Heart right ventricle (tissue), 16 donors: ENCODE measurements at regions not wholly inside any gene's neighbourhood (a gene's known extent, or its start where the extent isn't known, plus 50 kb on each side); places are given as distances from the start of the nearest gene placed in this dataset.

Experiments
- ATAC-seq, 8 donors: fragments of 200-7000 bp; cut with Tn5 transposase; one replicate each; pipeline ENCODE4 v1.9.1; 2020; ENCODE audit warnings: mild to moderate bottlenecking in 8 of 8, moderate library complexity in 8 of 8, moderate number of reproducible peaks in 1 of 8
- DNase-seq, 2 donors: peaks; one replicate each; pipeline ENCODE4 v3.0.0-alpha.2; 2020
- H3K27ac ChIP-seq, 10 donors: fragments of 200-600 bp; sonication (generic) in 2 of 10; one replicate each; pipeline versions ENCODE4 v1.5.0 to v1.8.0; 2020 to 2022; ENCODE audit warnings: mild to moderate bottlenecking in 3 of 10
- H3K27me3 ChIP-seq, 7 donors: fragments of 200-600 bp; one replicate each; pipeline ENCODE4 v1.8.0; 2021 to 2022; ENCODE audit warnings: mild to moderate bottlenecking in 2 of 7
- H3K36me3 ChIP-seq, 9 donors: fragments of 200-600 bp; sonication (generic) in 1 of 9; one replicate each; pipeline versions ENCODE4 v1.5.0 to v1.8.0; 2020 to 2022; ENCODE audit warnings: mild to moderate bottlenecking in 2 of 9
- H3K4me1 ChIP-seq, 9 donors: fragments of 200-600 bp; sonication (generic) in 1 of 9; one replicate each; pipeline versions ENCODE4 v1.5.0 to v1.8.0; 2020 to 2022; ENCODE audit warnings: mild to moderate bottlenecking in 4 of 9
- H3K4me3 ChIP-seq, 10 donors: fragments of 200-600 bp; sonication (generic) in 2 of 10; one replicate each; pipeline versions ENCODE4 v1.5.0 to v1.8.0; 2020 to 2022; ENCODE audit warnings: mild to moderate bottlenecking in 7 of 10, moderate library complexity in 2 of 10
- H3K9me3 ChIP-seq, 11 donors: fragments of 200-600 bp in 10 of 11; sonication (generic) in 2 of 11; one replicate each; pipeline versions ENCODE4 v1.5.0 to v1.8.0; 2013 to 2022; ENCODE audit warnings: mild to moderate bottlenecking in 2 of 11, control low read depth in 1 of 11, moderate library complexity in 1 of 11
- WGBS, 2 donors: extraction: QIAGEN DNeasy Blood & Tissue Kit; methylation state at CpG; one replicate each; pipeline ENCODE4 v1.1.7; 2013; ENCODE audit warnings: inconsistent platforms in 1 of 2; 5-methylcytosine and 5-hydroxymethylcytosine counted together
- intact Hi-C, 10 donors: fragments of 100-400 bp; cut with DNase I; formaldehyde crosslinking; loops; one replicate each; pipeline versions ENCODE4 v1.11.1 to v1.14.2; 2022
- TF ChIP-seq, protein P1 (sequence below), 9 donors: fragments of 200-600 bp; sonication (generic) in 2 of 9; IDR thresholded peaks; one replicate each; pipeline versions ENCODE4 v1.5.0 to v1.8.0; 2021 to 2022; ENCODE audit warnings: antibody characterized with exemption in 9 of 9, mild to moderate bottlenecking in 5 of 9, moderate library complexity in 1 of 9
- donor health status: Arrhythmogenic right ventricular cardiomyopathy.
- donor health status: ischemic (EF 13 %, LVEDD 7.1; RV severe dilation, severe dysfunction).
- donor health status: healthy with polysubstance abuse.
- donor health status: DM: no; HTN: yes; CAD: no.
- donor health status: DM: no; HTN: no; CAD: no.
- donor health status: ischemic (EF 25% LVEDD 6.9; RV normal size, moderate dysfunction).
- donor health status: ischemic (EF 25% LVEDD 5.7; RV mildly dilated, moderate dysfunction).
- donor health status: healthy.
- donor health status: DM: yes; HTN: yes; CAD: no.
- donor health status: Ischemic cardiomyopathy.
- donor health status: ischemic (EF 35%, LVEDD 5.7; RV mildly dilated, moderate dysfunction).
- donor health status: nonischemic (EF 11% LVEDD 7.7; RV severe dilation, severe dysfunction).
- donor health status: DM: yes; HTN: yes; CAD: no.
- donor health status: PGD.
- donor health status: ischemic (EF 29% LVEDD 5.4; RV normal size, mild dysfunction).
- donor health status: nonischemic (EF 23%, LVEDD 6.1; RV moderate dilation, normal function).

DNA sequence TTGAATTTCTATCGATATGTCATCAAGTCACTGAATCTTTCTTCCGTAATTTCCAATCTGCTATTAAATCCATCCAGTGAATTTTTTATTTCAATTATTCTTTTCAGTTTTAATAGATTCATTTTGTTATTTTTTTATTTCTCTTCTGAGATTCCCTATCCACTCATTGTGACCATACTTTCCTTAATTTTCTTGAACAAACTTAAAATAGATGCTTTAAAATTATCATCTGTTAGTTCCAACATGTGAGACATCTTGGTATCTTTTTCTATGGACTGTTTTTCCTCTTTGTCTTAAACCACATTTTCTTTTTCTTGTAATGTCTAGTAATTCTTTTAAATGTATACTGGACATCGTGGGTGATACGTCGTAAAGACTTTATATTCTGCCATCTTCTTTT lies 236.6 kb upstream of the TLE3 start:
- intact Hi-C loops: loop anchor here in 1 of 10 donors (1.0 kb wide), 1 partner anchor 16 kb away; no protein-coding TSS in a partner anchor
- Histone ChIP-seq H3K27me3 (peaks cover 0 to 7% (median 0%) of the 10 kb centered on the region in 7 donors), H3K9me3 (peaks cover 0 to 42% (median 15%) of the 10 kb centered on the region in 11 donors), H3K4me3 (no peak overlapping the region), H3K4me1 (peaks cover 0 to 4% (median 0%) of the 10 kb centered on the region in 9 donors), H3K27ac (no peak overlapping the region), H3K36me3 (no peaks in the 10 kb centered on the region)
- WGBS, 2 donors: 96% methylated on average over 5 of the region's 5 CpGs
- ATAC-seq: no peak
- TF ChIP-seq, protein P1, sequence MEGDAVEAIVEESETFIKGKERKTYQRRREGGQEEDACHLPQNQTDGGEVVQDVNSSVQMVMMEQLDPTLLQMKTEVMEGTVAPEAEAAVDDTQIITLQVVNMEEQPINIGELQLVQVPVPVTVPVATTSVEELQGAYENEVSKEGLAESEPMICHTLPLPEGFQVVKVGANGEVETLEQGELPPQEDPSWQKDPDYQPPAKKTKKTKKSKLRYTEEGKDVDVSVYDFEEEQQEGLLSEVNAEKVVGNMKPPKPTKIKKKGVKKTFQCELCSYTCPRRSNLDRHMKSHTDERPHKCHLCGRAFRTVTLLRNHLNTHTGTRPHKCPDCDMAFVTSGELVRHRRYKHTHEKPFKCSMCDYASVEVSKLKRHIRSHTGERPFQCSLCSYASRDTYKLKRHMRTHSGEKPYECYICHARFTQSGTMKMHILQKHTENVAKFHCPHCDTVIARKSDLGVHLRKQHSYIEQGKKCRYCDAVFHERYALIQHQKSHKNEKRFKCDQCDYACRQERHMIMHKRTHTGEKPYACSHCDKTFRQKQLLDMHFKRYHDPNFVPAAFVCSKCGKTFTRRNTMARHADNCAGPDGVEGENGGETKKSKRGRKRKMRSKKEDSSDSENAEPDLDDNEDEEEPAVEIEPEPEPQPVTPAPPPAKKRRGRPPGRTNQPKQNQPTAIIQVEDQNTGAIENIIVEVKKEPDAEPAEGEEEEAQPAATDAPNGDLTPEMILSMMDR (IDR thresholded peaks at IDR 0.05): no peak
- DNase-seq: no peak

DNA sequence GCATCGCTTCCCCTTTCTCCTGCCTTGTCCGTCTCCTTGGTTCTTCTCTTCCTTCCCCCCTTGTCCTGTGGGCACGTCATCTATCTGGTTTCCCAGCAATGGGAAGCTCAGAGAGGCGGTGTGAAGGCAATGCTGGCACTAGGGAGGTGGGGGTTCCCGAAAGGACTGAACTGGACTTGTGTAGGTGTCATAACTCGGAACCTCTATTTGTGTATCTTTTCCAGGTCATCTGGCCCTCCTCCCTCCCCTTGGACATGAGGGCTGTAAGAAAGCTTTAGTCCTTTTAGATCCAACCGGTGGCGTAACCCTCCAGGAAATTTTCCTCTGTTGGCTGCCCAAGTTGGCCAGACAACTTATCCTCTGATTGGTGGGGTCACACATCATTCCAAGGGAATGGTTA lies 231.5 kb upstream of the TLE3 start:
- DNase-seq (no peak), ATAC-seq (no peak)
- 93 to 97% methylated on average over 8 of the region's 8 CpGs for WGBS, 2 donors
- peaks cover 0 to 26% (median 6%) of the 10 kb centered on the region in 11 donors for H3K9me3 ChIP-seq
- peaks cover 0 to 31% (median 18%) of the 10 kb centered on the region in 9 donors for H3K4me1 ChIP-seq
- intact Hi-C loops: no loop called here
- H3K4me3 ChIP-seq: no peak overlapping the region
- no peaks in the 10 kb centered on the region for H3K27me3 ChIP-seq
- TF ChIP-seq, protein P1 (IDR thresholded peaks at IDR 0.05): no peak
- peak overlapping the region in 1 of 10 donors; percentile 54 for H3K27ac ChIP-seq
- H3K36me3 ChIP-seq: no peaks in the 10 kb centered on the region

GRCh38 chr15:70328679-70329115 lies 231.0 kb upstream of the TLE3 start:
- Histone ChIP-seq H3K9me3 (peaks cover 0 to 21% (median 3%) of the 10 kb centered on the region in 11 donors), H3K27ac (peak overlapping the region in 3 of 10 donors; percentile 30 to 54 (median 48)), H3K36me3 (no peaks in the 10 kb centered on the region), H3K27me3 (no peaks in the 10 kb centered on the region), H3K4me3 (no peak overlapping the region), H3K4me1 (peaks cover 0 to 36% (median 22%) of the 10 kb centered on the region in 9 donors)
- TF ChIP-seq, protein P1 (IDR thresholded peaks at IDR 0.05): no peak
- intact Hi-C loops: no loop called here
- no peak for DNase-seq
- WGBS, 2 donors: 53 to 64% methylated on average over 3 of the region's 3 CpGs
- ATAC-seq: peak in 3 of 8 donors; percentile 11 to 21 (median 19)

DNA sequence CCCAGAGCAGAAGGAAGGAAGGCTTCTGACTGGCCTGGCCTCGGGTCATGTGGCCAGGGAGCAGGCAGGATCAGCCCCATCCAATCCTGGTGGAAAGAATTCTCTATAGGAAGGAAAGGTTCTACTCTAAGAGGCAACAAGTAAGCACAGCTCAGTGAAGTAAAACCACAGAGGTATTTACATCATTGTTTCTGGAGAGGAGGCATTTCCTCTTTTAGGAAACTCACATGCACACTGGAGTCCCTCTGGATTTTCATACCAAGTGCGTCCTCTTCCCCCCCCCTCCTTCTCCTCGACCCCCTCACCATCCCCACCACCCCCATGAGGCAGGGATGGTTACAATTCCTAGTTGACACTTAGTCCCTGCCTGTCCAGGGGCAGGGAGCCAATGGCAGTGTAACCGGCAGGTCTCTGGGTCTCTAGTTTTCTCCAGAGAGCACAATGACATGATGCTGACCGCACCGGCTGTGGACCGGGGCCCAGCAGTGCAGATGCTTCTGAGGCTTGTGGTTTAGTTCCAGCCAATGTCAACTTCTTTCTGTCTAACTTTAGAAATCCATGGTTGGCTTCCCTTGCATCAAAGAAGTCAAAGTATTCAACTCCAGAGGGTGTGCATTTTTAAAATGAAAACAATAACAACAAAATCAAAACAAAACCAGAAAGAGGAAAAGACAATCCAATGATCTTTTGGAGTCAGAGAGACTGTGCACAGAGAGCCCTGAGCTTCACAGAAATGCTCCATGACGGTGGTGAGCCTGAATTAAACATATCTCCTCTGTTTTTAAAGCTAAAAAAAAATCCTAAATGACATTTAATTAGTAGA lies 230.3 kb upstream of the TLE3 start:
- peak; percentile 40 to 64 for DNase-seq
- Histone ChIP-seq H3K9me3 (peaks cover 0 to 15% (median 0%) of the 10 kb centered on the region in 11 donors), H3K27me3 (no peaks in the 10 kb centered on the region), H3K27ac (peak overlapping the region in 4 of 10 donors; percentile 13 to 54 (median 40)), H3K4me1 (peaks cover 0 to 42% (median 29%) of the 10 kb centered on the region in 9 donors), H3K36me3 (no peaks in the 10 kb centered on the region), H3K4me3 (no peak overlapping the region)
- TF ChIP-seq, protein P1 (IDR thresholded peaks at IDR 0.05): no peak
- ATAC-seq: peak in 7 of 8 donors; percentile 52 to 90 (median 83)
- intact Hi-C loops: no loop called here
- 24 to 38% methylated on average over 8 of the region's 8 CpGs for WGBS, 2 donors
